Right lobe of liver (tissue), 4 donors: ENCODE measurements at regions not wholly inside any gene's neighbourhood (a gene's known extent, or its start where the extent isn't known, plus 50 kb on each side); places are given as distances from the start of the nearest gene placed in this dataset.

Experiments
- CTCF ChIP-seq, 4 donors: fragments of 200-600 bp in 3 of 4; fragments of 450-650 bp in 1 of 4; IDR thresholded peaks; one replicate each; pipeline versions ENCODE4 v1.5.1 to v1.8.0; 2016 to 2022; ENCODE audit warnings: antibody characterized with exemption in 4 of 4, mild to moderate bottlenecking in 2 of 4
- POLR2A ChIP-seq: fragments of 450-650 bp; IDR thresholded peaks from one replicate; pipeline ENCODE4 v1.6.1; 2017; ENCODE audit warnings: antibody characterized with exemption, mild to moderate bottlenecking
- donor health status: DM: no; HTN: no; CAD: no.
- donor health status: DM: no; HTN: no; CAD: no.
- donor health status: DM: no; HTN: yes; CAD: no.

- no peak for TF ChIP-seq CTCF (IDR thresholded peaks at IDR 0.05)
- no peak for TF ChIP-seq POLR2A
Observed at GRCh38 chr4:153138736-153139135, 65.5 kb upstream of the TRIM2 start.
